Lung (tissue), 11 donors: ENCODE measurements at regions not wholly inside any gene's neighbourhood (a gene's known extent, or its start where the extent isn't known, plus 50 kb on each side); places are given as distances from the start of the nearest gene placed in this dataset.

Experiments
- ATAC-seq: fragments of 200-7000 bp; cut with Tn5 transposase; one replicate; pipeline ENCODE4 v1.9.1; 2020; ENCODE audit warnings: moderate number of reproducible peaks; ENCODE audit not compliant: insufficient read depth, low FRiP score
- DNase-seq, 3 donors: peaks; one replicate each; pipeline ENCODE4 v3.0.0-alpha.2; 2013 to 2017
- H3K27ac ChIP-seq, 2 donors: one replicate each; pipeline ENCODE4 v1.5.1; 2013; ENCODE audit warnings: mild to moderate bottlenecking in 2 of 2, moderate library complexity in 2 of 2, control low read depth in 1 of 2, inconsistent platforms in 1 of 2, low read depth in 1 of 2, low read length in 1 of 2
- H3K27me3 ChIP-seq, 3 donors: one replicate each; pipeline ENCODE4 v1.5.1; 2013; ENCODE audit warnings: low read length in 2 of 3; ENCODE audit not compliant: control insufficient read depth in 3 of 3, insufficient read depth in 3 of 3
- H3K36me3 ChIP-seq, 4 donors: one replicate each; pipeline ENCODE4 v1.5.1; 2013; ENCODE audit warnings: low read length in 4 of 4, mild to moderate bottlenecking in 1 of 4, moderate library complexity in 1 of 4; ENCODE audit not compliant: control insufficient read depth in 4 of 4, insufficient read depth in 4 of 4
- H3K4me1 ChIP-seq, 5 donors: one replicate each; pipeline ENCODE4 v1.5.1; 2013; ENCODE audit warnings: low read length in 5 of 5, mild to moderate bottlenecking in 2 of 5, moderate library complexity in 1 of 5; ENCODE audit not compliant: control insufficient read depth in 5 of 5, insufficient read depth in 5 of 5
- H3K4me3 ChIP-seq: one replicate; pipeline ENCODE4 v1.5.1; 2013; ENCODE audit warnings: mild to moderate bottlenecking, control low read depth, moderate library complexity
- H3K9ac ChIP-seq, 2 donors: one replicate each; pipeline ENCODE4 v1.5.1; 2013; ENCODE audit warnings: low read length in 2 of 2, control low read depth in 1 of 2; ENCODE audit not compliant: insufficient read depth in 1 of 2
- H3K9me3 ChIP-seq, 4 donors: one replicate each; pipeline ENCODE4 v1.5.1; 2013; ENCODE audit warnings: low read length in 3 of 4, mild to moderate bottlenecking in 1 of 4, moderate library complexity in 1 of 4; ENCODE audit not compliant: control insufficient read depth in 4 of 4, insufficient read depth in 3 of 4
- CTCF ChIP-seq: IDR thresholded peaks from 2 replicates; pipeline ENCODE4 v1.5.1; 2012; ENCODE audit warnings: mild to moderate bottlenecking; ENCODE audit errors: control extremely low read depth, extremely low read depth
- WGBS, 2 donors: extraction: QIAGEN DNeasy Blood & Tissue Kit; methylation state at CpG; one replicate each; pipeline ENCODE4 v1.1.7; 2013; 5-methylcytosine and 5-hydroxymethylcytosine counted together
- donor health status: control.
- donor health status: control.
- donor health status: Bipolar disorder and iron deficiency.
- donor health status: healthy.
- donor health status: DM: yes; HTN: yes; CAD: no.

- Histone ChIP-seq H3K36me3 (no peaks in the 10 kb centered on the region), H3K4me1 (no peaks in the 10 kb centered on the region), H3K9ac (no peak overlapping the region), H3K4me3 (no peak overlapping the region), H3K27ac (no peak overlapping the region), H3K27me3 (no peaks in the 10 kb centered on the region), H3K9me3 (no peaks in the 10 kb centered on the region)
- no peak for TF ChIP-seq CTCF
- WGBS, 2 donors, result 86 to 87% methylated on average over 7 of the region's 7 CpGs
- no peak for ATAC-seq
- no peak for DNase-seq
Measured at GRCh38 chr6:67615796-67616195, 1019.3 kb upstream of the ADGRB3 start.

GRCh38 chr6:67608099-67608749 is 1026.9 kb upstream of the ADGRB3 start:
- Histone ChIP-seq H3K27me3 (no peaks in the 10 kb centered on the region), H3K27ac (no peak overlapping the region), H3K9ac (no peak overlapping the region), H3K36me3 (no peaks in the 10 kb centered on the region), H3K4me1 (peaks cover 0 to 22% (median 5%) of the 10 kb centered on the region in 5 donors), H3K4me3 (no peak overlapping the region), H3K9me3 (no peaks in the 10 kb centered on the region)
- WGBS, 2 donors, result 40 to 59% methylated on average over 4 of the region's 4 CpGs
- no peak for TF ChIP-seq CTCF
- DNase-seq (peak in 2 of 3 donors; percentile 11 to 13), ATAC-seq (no peak)

GRCh38 chr6:67606906-67607828 is 1027.9 kb upstream of the ADGRB3 start:
- Histone ChIP-seq H3K4me1 (peaks cover 0 to 25% (median 5%) of the 10 kb centered on the region in 5 donors), H3K9ac (no peak overlapping the region), H3K9me3 (no peaks in the 10 kb centered on the region), H3K27me3 (no peaks in the 10 kb centered on the region), H3K4me3 (no peak overlapping the region), H3K27ac (no peak overlapping the region), H3K36me3 (no peaks in the 10 kb centered on the region)
- WGBS, 2 donors, result 42 to 62% methylated on average over 5 of the region's 5 CpGs
- DNase-seq, result peak; percentile 38 to 90 (median 88)
- TF ChIP-seq CTCF, result no peak
- ATAC-seq, result no peak
